CD4-positive, alpha-beta memory T cell (primary cell): ENCODE measurements at regions not wholly inside any gene's neighbourhood (a gene's known extent, or its start where the extent isn't known, plus 50 kb on each side); places are given as distances from the start of the nearest gene placed in this dataset.

Experiments
- CTCF ChIA-PET: fragments of 350-600 bp; sonication (Branson Sonifier 250); formaldehyde crosslinking; loops from one replicate; lab custom pipeline; 2021; ENCODE audit warnings: inconsistent platforms; ENCODE audit not compliant: partially characterized antibody; lab: Charles Lee
- POLR2A ChIA-PET: fragments of 350-600 bp; sonication (Branson Sonifier 250); formaldehyde crosslinking; loops from one replicate; lab custom pipeline; 2021; ENCODE audit not compliant: partially characterized antibody; lab: Charles Lee
- DNase-seq, 5 donors: peaks; one replicate each; pipeline versions ENCODE4 v3.0.0 to v3.0.0-alpha.2; 2020 to 2022; ENCODE audit warnings: mixed read lengths in 1 of 5
- H3K27ac ChIP-seq: one replicate; pipeline ENCODE4 v1.7.0; 2013; ENCODE audit warnings: low read depth, low read length
- H3K27me3 ChIP-seq: 2 replicates; pipeline ENCODE4 v1.7.0; 2013; ENCODE audit warnings: mild to moderate bottlenecking, low read length, moderate library complexity; ENCODE audit not compliant: insufficient read depth
- H3K36me3 ChIP-seq: 2 replicates; pipeline ENCODE4 v1.7.0; 2013; ENCODE audit warnings: mild to moderate bottlenecking, low read length, moderate library complexity; ENCODE audit not compliant: insufficient read depth
- H3K4me1 ChIP-seq: 2 replicates; pipeline ENCODE4 v1.7.0; 2013; ENCODE audit warnings: mild to moderate bottlenecking, low read length, moderate library complexity; ENCODE audit not compliant: insufficient read depth
- H3K4me3 ChIP-seq, 2 donors: one replicate each; pipeline ENCODE4 v1.7.0; 2013; ENCODE audit warnings: low read length in 2 of 2, mild to moderate bottlenecking in 1 of 2
- H3K9me3 ChIP-seq, 2 donors: one replicate each; pipeline ENCODE4 v1.7.0; 2013; ENCODE audit warnings: low read length in 2 of 2, control low read depth in 1 of 2; ENCODE audit not compliant: control insufficient read depth in 1 of 2
- H3K27ac Mint-ChIP-seq, 7 donors: one replicate each; pipeline ENCODE4 v1.8.0; 2020 to 2021; ENCODE audit warnings: mixed read lengths in 7 of 7, mild to moderate bottlenecking in 6 of 7, inconsistent platforms in 3 of 7, moderate library complexity in 3 of 7
- H3K27me3 Mint-ChIP-seq, 2 donors: one replicate each; pipeline ENCODE4 v1.8.0; 2020 to 2021; ENCODE audit warnings: mixed read lengths in 2 of 2
- H3K36me3 Mint-ChIP-seq, 2 donors: one replicate each; pipeline ENCODE4 v1.8.0; 2020 to 2021; ENCODE audit warnings: mixed read lengths in 2 of 2, inconsistent platforms in 1 of 2, mild to moderate bottlenecking in 1 of 2
- H3K4me1 Mint-ChIP-seq, 4 donors: one replicate each; pipeline ENCODE4 v1.8.0; 2020 to 2021; ENCODE audit warnings: mixed read lengths in 4 of 4, mild to moderate bottlenecking in 1 of 4
- H3K4me3 Mint-ChIP-seq, 8 donors: one replicate each; pipeline ENCODE4 v1.8.0; 2020 to 2021; ENCODE audit warnings: mixed read lengths in 8 of 8, mild to moderate bottlenecking in 7 of 8, moderate library complexity in 6 of 8, inconsistent platforms in 3 of 8
- H3K9me3 Mint-ChIP-seq, 8 donors: one replicate each; pipeline ENCODE4 v1.8.0; 2020 to 2021; ENCODE audit warnings: mixed read lengths in 8 of 8, mild to moderate bottlenecking in 5 of 8, inconsistent platforms in 3 of 8, moderate library complexity in 1 of 8
- intact Hi-C: fragments of 100-400 bp; cut with micrococcal nuclease; formaldehyde crosslinking; loops from one replicate; pipeline ENCODE4 v1.15.1; 2023

- no peaks in the 10 kb centered on the region for H3K4me1 ChIP-seq
- Mint-ChIP-seq H3K36me3 (no peaks in the 10 kb centered on the region), H3K4me1 (no peaks in the 10 kb centered on the region), H3K27ac (no peak overlapping the region), H3K27me3 (no peaks in the 10 kb centered on the region), H3K4me3 (no peak overlapping the region), H3K9me3 (peaks cover 0 to 5% (median 0%) of the 10 kb centered on the region in 8 donors)
- no peak for DNase-seq
- H3K27me3 ChIP-seq = no peaks in the 10 kb centered on the region
- POLR2A ChIA-PET = no interaction called here
- H3K36me3 ChIP-seq = no peaks in the 10 kb centered on the region
- no peak overlapping the region for H3K27ac ChIP-seq
- H3K9me3 ChIP-seq = no peaks in the 10 kb centered on the region
- CTCF ChIA-PET = no interaction called here
- intact Hi-C loops = no loop called here
- no peak overlapping the region for H3K4me3 ChIP-seq
These were observed 497.9 kb upstream of the MAGEB18 start for GRCh38 chrX:25640276-25640675.

GRCh38 chrX:25646156-25646555, 492.0 kb upstream of the MAGEB18 start:
- intact Hi-C loops = no loop called here
- Histone ChIP-seq H3K27ac (no peak overlapping the region), H3K9me3 (no peaks in the 10 kb centered on the region), H3K4me3 (no peak overlapping the region), H3K4me1 (no peaks in the 10 kb centered on the region), H3K27me3 (no peaks in the 10 kb centered on the region), H3K36me3 (no peaks in the 10 kb centered on the region)
- Mint-ChIP-seq H3K27ac (no peak overlapping the region), H3K9me3 (peaks cover 0 to 11% (median 6%) of the 10 kb centered on the region in 8 donors), H3K4me3 (no peak overlapping the region), H3K27me3 (no peaks in the 10 kb centered on the region), H3K36me3 (no peaks in the 10 kb centered on the region), H3K4me1 (no peaks in the 10 kb centered on the region)
- POLR2A ChIA-PET = no interaction called here
- CTCF ChIA-PET = no interaction called here
- DNase-seq = no peak

- no peak overlapping the region for H3K4me3 ChIP-seq
- no peaks in the 10 kb centered on the region for H3K36me3 ChIP-seq
- H3K36me3 Mint-ChIP-seq = no peaks in the 10 kb centered on the region
- H3K27me3 Mint-ChIP-seq = no peaks in the 10 kb centered on the region
- no peak overlapping the region for H3K27ac Mint-ChIP-seq
- no peaks in the 10 kb centered on the region for H3K4me1 Mint-ChIP-seq
- H3K9me3 ChIP-seq = no peaks in the 10 kb centered on the region
- no peaks in the 10 kb centered on the region for H3K27me3 ChIP-seq
- intact Hi-C loops = no loop called here
- CTCF ChIA-PET = no interaction called here
- no peaks in the 10 kb centered on the region for H3K4me1 ChIP-seq
- H3K9me3 Mint-ChIP-seq = peaks cover 0 to 13% (median 7%) of the 10 kb centered on the region in 8 donors
- no peak for DNase-seq
- H3K27ac ChIP-seq = no peak overlapping the region
- POLR2A ChIA-PET = no interaction called here
- no peak overlapping the region for H3K4me3 Mint-ChIP-seq
These were observed 489.4 kb upstream of the MAGEB18 start for GRCh38 chrX:25648790-25649189.

- Mint-ChIP-seq H3K36me3 (no peaks in the 10 kb centered on the region), H3K27me3 (no peaks in the 10 kb centered on the region), H3K9me3 (peaks cover 0 to 13% (median 7%) of the 10 kb centered on the region in 8 donors), H3K4me3 (no peak overlapping the region), H3K4me1 (no peaks in the 10 kb centered on the region), H3K27ac (no peak overlapping the region)
- Histone ChIP-seq H3K27me3 (no peaks in the 10 kb centered on the region), H3K36me3 (no peaks in the 10 kb centered on the region), H3K27ac (no peak overlapping the region), H3K4me1 (no peaks in the 10 kb centered on the region), H3K9me3 (no peaks in the 10 kb centered on the region), H3K4me3 (no peak overlapping the region)
- intact Hi-C loops = no loop called here
- POLR2A ChIA-PET = no interaction called here
- DNase-seq = no peak
- CTCF ChIA-PET = no interaction called here
These were observed 487.8 kb upstream of the MAGEB18 start for GRCh38 chrX:25650216-25650820.

GRCh38 chrX:25659317-25659716, 478.8 kb upstream of the MAGEB18 start:
- Histone ChIP-seq H3K27ac (no peak overlapping the region), H3K9me3 (no peaks in the 10 kb centered on the region), H3K4me1 (no peaks in the 10 kb centered on the region), H3K4me3 (no peak overlapping the region), H3K36me3 (no peaks in the 10 kb centered on the region), H3K27me3 (no peaks in the 10 kb centered on the region)
- Mint-ChIP-seq H3K9me3 (peaks cover 0 to 3% (median under 1%) of the 10 kb centered on the region in 8 donors), H3K27ac (no peak overlapping the region), H3K4me3 (no peak overlapping the region), H3K27me3 (no peaks in the 10 kb centered on the region), H3K4me1 (no peaks in the 10 kb centered on the region), H3K36me3 (no peaks in the 10 kb centered on the region)
- DNase-seq = no peak
- intact Hi-C loops = no loop called here
- POLR2A ChIA-PET = no interaction called here
- CTCF ChIA-PET = no interaction called here

GRCh38 chrX:25663701-25664100, 474.4 kb upstream of the MAGEB18 start:
- peaks cover 0 to 3% (median 0%) of the 10 kb centered on the region in 8 donors for H3K9me3 Mint-ChIP-seq
- no peaks in the 10 kb centered on the region for H3K4me1 Mint-ChIP-seq
- no peak overlapping the region for H3K4me3 Mint-ChIP-seq
- H3K9me3 ChIP-seq = no peaks in the 10 kb centered on the region
- ChIA-PET POLR2A (no interaction called here), CTCF (no interaction called here)
- no peaks in the 10 kb centered on the region for H3K36me3 Mint-ChIP-seq
- DNase-seq = no peak
- no peak overlapping the region for H3K27ac ChIP-seq
- H3K27ac Mint-ChIP-seq = no peak overlapping the region
- H3K27me3 ChIP-seq = no peaks in the 10 kb centered on the region
- no peaks in the 10 kb centered on the region for H3K36me3 ChIP-seq
- intact Hi-C loops = no loop called here
- H3K4me1 ChIP-seq = no peaks in the 10 kb centered on the region
- H3K4me3 ChIP-seq = no peak overlapping the region
- no peaks in the 10 kb centered on the region for H3K27me3 Mint-ChIP-seq

GRCh38 chrX:25665431-25665830, 472.7 kb upstream of the MAGEB18 start:
- no peaks in the 10 kb centered on the region for H3K4me1 Mint-ChIP-seq
- ChIA-PET POLR2A (no interaction called here), CTCF (no interaction called here)
- Histone ChIP-seq H3K36me3 (no peaks in the 10 kb centered on the region), H3K4me1 (no peaks in the 10 kb centered on the region), H3K9me3 (no peaks in the 10 kb centered on the region), H3K27ac (no peak overlapping the region), H3K4me3 (no peak overlapping the region), H3K27me3 (no peaks in the 10 kb centered on the region)
- peaks cover 0 to 3% (median 0%) of the 10 kb centered on the region in 8 donors for H3K9me3 Mint-ChIP-seq
- H3K36me3 Mint-ChIP-seq = no peaks in the 10 kb centered on the region
- intact Hi-C loops = no loop called here
- H3K27me3 Mint-ChIP-seq = no peaks in the 10 kb centered on the region
- H3K27ac Mint-ChIP-seq = no peak overlapping the region
- H3K4me3 Mint-ChIP-seq = no peak overlapping the region
- DNase-seq = no peak

- Histone ChIP-seq H3K27me3 (no peaks in the 10 kb centered on the region), H3K36me3 (no peaks in the 10 kb centered on the region), H3K27ac (no peak overlapping the region), H3K4me3 (no peak overlapping the region), H3K9me3 (no peaks in the 10 kb centered on the region), H3K4me1 (no peaks in the 10 kb centered on the region)
- Mint-ChIP-seq H3K27ac (no peak overlapping the region), H3K4me1 (no peaks in the 10 kb centered on the region), H3K9me3 (peaks cover 0 to 3% (median 0%) of the 10 kb centered on the region in 8 donors), H3K4me3 (no peak overlapping the region), H3K36me3 (no peaks in the 10 kb centered on the region), H3K27me3 (no peaks in the 10 kb centered on the region)
- no peak for DNase-seq
- POLR2A ChIA-PET = no interaction called here
- CTCF ChIA-PET = no interaction called here
- intact Hi-C loops = no loop called here
These were observed 470.5 kb upstream of the MAGEB18 start for GRCh38 chrX:25667681-25668080.
